HUDEP-2 (cell line): ENCODE measurements at regions not wholly inside any gene's neighbourhood (a gene's known extent, or its start where the extent isn't known, plus 50 kb on each side); places are given as distances from the start of the nearest gene placed in this dataset.

Experiments used
- DNase-seq, 76 experiments: peaks; one replicate each; lab custom pipeline; 2025; ENCODE audit not compliant: unreplicated experiment in 76 of 76; lab: John Stamatoyannopoulos, UW

GRCh38 chr18:43481069-43481468, 203.8 kb upstream of the SYT4 start:
- no peak for DNase-seq

GRCh38 chr18:43482136-43482535, 204.8 kb upstream of the SYT4 start:
- DNase-seq: no peak

DNA sequence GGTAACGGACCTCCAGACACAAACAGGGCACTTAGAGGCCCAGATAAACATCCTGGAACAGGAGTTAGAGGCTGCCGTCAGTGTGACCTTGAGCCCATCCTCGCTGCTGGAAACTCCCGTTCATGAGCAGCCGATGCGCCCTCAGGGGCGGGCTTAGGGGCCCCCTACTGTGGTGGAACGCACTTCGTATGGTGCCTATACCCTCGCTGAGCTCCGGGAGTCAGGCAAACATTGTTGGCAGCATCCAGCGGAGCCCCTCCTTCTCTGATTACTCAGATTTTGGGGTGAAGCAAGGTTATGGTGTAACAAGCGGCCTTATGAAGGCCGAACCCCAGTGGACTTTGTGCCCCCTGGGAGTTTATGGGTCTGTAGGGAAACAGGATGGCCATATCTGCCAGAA, 205.3 kb upstream of the SYT4 start:
- DNase-seq: no peak

GRCh38 chr18:43484710-43485109, 207.4 kb upstream of the SYT4 start:
- DNase-seq: no peak

DNA sequence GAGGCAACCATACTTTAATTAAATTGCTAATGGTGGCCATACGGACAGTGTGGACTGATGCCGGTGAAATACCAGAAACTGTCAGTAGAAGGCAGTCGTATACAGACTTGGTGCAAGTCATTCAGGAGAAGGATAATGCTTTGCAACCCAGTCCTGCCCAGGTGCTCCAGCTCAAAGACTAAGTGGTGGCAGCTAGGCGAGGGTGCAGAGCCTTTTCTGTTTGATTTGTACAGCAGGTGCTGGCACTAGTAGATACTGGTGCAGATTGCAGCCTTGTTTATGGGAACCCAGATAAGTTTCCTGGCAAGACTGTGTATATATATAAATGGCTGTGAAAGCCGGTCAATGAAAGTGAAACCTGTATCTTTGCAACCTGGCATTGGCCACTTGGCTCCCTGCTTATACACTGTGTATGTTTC, 208.3 kb upstream of the SYT4 start:
- peak in 6 of 76 experiments; percentile 2 to 30 (median 14) for DNase-seq

GRCh38 chr18:43486462-43486861, 209.2 kb upstream of the SYT4 start:
- no peak for DNase-seq

DNA sequence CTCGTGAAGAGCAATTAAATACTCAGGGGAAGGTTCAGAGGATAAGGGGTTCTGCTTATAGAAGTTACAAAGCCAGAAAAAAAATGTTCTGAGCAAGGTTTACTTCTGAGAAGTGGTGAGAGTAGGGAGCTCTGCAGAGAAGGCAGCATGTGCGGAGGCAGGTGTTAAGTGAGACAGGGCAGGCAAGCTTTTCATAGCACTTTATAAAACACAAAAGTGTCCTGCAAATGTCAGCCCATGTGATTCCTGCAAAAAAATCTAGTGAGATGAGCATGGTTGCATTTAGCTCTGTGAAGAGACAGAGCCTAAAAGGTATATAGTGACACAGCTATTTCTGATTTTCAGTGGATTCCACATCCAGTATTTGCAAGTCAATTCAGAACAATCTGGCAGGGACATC, 223.8 kb upstream of the SYT4 start:
- DNase-seq: no peak

GRCh38 chr18:43506935-43507334, 229.6 kb upstream of the SYT4 start:
- no peak for DNase-seq

DNA sequence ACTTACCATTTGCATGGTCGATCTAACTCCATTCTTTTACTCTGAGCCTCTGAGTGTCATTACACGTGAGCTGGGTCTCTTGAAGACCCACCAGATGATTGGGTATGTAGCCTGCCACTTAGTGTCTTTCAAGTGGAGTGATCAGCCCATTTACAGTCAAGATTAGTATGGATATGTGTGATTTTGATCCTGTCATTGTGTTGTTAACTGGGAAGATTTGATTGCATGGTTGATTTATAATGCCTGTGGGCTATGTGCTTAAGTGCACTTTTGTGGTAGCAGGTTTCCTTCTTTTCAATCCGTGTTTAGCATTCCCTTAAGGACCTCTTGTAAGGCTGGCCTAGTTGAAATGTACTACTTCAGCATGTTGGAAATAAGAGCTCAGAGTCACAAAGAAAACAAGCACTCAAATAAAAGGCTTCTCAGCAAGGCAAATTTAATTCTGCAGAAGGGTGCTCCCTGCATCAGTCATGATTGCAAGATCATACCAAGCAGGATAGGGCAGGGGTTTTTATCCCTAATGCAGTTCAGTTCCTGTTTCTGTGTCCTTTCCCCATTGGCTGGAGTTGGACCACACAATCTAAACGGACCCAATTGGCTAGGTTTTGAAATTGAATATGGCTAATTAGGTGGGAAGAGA, 230.7 kb upstream of the SYT4 start:
- DNase-seq: no peak

- no peak for DNase-seq
Observed at GRCh38 chr18:43514747-43515146, 237.5 kb upstream of the SYT4 start.

GRCh38 chr18:43515481-43515880, 238.2 kb upstream of the SYT4 start:
- no peak for DNase-seq

DNA sequence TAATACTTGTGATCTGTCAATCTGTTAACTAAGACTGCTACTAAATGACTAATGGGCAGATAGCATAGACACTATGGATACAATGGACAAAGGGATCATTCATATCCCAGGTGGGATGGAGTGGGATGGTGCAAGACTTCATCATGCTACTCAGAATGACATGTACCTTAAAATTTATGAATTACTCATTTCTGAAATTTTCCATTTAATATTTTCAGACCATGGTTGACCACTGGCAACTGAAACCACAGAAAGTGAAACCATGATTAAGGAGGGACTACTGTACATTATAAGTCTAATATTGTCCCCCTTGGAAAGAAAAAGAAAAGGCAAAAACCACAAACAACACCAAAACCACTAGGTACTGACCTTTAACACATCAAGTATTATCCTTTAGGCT, 247.0 kb upstream of the SYT4 start:
- DNase-seq: no peak

- DNase-seq: peak in 4 of 76 experiments; percentile 2 to 15 (median 9)
Observed at GRCh38 chr18:43525169-43525568, 247.9 kb upstream of the SYT4 start.

- DNase-seq: no peak
Observed at GRCh38 chr18:43526426-43527145, 249.3 kb upstream of the SYT4 start.

- DNase-seq: no peak
Observed at GRCh38 chr18:43531438-43531837, 254.1 kb upstream of the SYT4 start.

- DNase-seq: no peak
Observed at GRCh38 chr18:43533371-43533770, 256.1 kb upstream of the SYT4 start.

DNA sequence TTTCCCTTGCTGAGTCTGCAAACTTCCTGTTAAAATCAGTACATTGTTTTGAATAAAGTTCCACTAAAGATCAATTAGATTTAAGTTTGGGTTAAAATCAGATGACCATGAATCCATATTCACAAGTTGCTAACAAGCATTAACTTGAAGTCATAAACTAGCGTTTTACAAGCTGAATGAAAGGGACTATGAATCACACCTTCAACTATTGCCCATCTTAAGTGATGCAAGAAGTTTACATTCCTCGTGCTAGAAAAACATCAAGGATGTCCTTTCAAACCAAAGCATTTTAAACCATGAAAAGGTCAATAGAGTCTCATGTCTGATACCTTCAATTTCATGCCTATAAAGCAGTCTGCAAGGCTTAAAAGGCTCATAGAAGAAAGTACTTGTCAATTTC, 257.2 kb upstream of the SYT4 start:
- no peak for DNase-seq

DNA sequence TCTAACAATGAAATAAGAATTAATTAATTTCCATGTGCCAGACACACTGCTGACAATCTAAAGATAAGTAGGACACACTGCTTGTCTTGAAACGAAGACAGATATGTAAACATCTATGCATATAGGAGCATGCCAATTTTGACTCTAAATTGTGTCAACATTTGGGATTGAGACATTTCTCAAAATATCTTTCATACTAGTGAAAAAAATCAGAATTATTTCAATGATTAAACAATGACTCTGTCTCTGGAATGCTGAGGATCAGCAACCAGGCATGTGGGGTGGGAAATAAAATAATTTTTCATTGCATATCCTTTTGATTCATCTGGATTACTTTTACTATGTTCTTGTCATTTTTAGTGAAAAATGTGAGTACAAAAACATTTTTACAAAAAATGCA, 262.6 kb upstream of the SYT4 start:
- no peak for DNase-seq

DNA sequence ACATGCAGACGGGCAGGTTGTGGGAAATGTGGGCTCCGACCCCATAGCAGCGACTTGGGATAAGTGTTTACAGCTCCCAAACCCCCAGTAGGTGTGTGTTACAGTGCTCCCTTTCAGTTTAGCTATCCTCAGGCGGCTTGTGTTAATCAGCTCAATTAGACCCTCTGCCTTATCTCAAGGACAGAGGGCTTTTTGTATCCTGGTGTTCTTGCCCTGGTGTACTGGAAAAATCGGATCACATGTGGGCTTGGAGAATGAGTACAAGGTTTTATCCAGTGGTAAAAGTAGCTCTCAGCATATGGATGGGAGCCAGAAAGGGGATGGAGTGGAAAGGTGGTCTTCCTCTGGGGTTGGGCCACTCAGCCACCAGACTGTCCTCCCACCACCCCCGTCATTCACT, 264.7 kb upstream of the SYT4 start:
- no peak for DNase-seq

GRCh38 chr18:43543236-43543635, 265.9 kb upstream of the SYT4 start:
- DNase-seq: no peak

- DNase-seq: peak in 30 of 76 experiments; percentile 8 to 88 (median 52)
Observed at GRCh38 chr18:43547456-43547855, 270.2 kb upstream of the SYT4 start.

DNA sequence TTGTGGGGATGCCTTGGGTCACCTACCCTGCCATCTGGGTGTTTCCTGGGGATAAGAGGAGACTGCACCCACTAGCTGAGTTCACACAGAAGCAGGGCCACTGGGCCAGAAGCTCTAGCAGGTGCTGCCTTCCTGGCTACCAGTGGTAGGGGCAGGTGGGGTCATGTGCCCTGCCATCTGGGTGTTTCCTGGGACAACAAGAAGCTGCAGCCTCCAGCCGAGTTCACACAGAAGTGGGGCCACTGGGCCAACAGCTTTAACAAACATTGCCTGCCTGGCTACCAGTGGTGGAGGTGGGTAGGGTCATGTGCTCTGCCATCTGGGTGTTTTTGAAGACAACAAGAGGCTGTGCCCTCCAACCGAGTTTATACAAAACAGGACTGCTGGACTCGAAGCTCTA, 282.2 kb upstream of the SYT4 start:
- no peak for DNase-seq
